NCI-H1092 treated with DMSO at 0.1 percent for 48 hours (cell line): ENCODE measurements at regions not wholly inside any gene's neighbourhood (a gene's known extent, or its start where the extent isn't known, plus 50 kb on each side); places are given as distances from the start of the nearest gene placed in this dataset.
"Not testable (repeated sequence)": the region's sequence is repeated elsewhere in the genome, so short reads cannot be mapped to it uniquely, and the experiment has no call there.

Experiments used
- DNase-seq: peaks from one replicate; lab custom pipeline; 2025; lab: John Stamatoyannopoulos, UW

DNA sequence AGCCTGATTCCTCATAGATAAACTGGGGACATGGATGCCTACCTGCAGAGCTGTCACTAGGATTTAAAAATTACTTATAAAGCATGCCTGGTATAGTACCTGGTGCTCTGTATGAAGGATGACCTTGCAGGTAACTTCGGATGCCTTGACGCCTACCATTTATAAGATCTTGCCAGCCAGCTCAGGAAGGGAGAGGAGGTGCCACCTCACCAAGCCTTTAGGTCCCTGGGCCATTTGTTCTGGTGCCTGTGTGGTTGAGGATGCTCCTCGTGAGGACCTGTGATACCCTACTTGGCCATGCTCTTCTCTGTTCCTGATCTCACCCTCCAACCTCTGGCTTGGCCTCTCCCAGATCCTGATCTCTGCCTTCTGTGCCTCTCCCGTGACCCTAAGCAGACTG, 85.2 kb downstream of the FDX1 start:
- no peak for DNase-seq

GRCh38 chr11:110517381-110517780, 87.6 kb downstream of the FDX1 start:
- DNase-seq: not testable (repeated sequence)

GRCh38 chr11:110518809-110519514, 89.2 kb downstream of the FDX1 start:
- no peak for DNase-seq

DNA sequence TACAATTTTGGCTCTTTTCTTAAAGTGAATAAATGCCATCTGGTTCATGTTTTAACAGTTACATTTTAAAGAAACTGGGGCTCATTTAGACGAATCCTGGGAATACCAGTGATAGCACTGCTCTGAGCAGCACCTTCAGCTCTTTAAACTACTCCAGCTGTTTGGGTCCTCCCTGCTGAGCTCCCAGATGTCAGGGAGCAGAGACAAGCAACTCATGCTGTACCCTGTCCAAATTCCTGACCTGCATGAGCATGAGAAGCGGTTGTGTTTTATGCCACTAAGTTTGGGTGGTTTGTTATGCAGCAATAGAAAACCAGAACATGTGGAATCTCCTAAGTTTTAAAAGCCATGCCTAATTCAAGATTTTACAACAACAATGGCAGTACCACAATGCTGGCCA, 90.0 kb downstream of the FDX1 start:
- no peak for DNase-seq

GRCh38 chr11:110522471-110522870, 92.7 kb downstream of the FDX1 start:
- DNase-seq: no peak

GRCh38 chr11:110524238-110524637, 94.5 kb downstream of the FDX1 start:
- no peak for DNase-seq

DNA sequence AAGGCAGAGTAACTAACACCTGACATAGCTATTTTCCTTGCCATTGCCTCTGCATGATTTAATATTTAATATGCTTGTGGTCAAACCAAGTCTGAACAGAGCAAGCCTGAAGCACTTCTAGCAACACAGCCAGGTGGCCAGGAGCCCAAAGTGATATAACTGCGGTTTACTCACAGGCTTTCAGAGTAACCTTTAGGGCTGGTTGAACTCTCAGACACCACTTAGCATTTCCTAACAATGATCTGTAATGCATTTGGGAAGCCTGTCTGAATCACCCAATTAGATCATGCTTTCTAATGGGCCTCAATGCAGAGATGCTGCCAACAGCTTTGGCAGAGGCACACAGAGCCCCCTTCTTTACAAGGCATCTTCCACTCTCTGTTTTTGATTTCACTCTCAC, 96.1 kb downstream of the FDX1 start:
- DNase-seq: peak; percentile 97

GRCh38 chr11:110526323-110526722, 96.6 kb downstream of the FDX1 start:
- DNase-seq: peak; percentile 84
